LNCaP clone FGC (cell line): ENCODE measurements at regions not wholly inside any gene's neighbourhood (a gene's known extent, or its start where the extent isn't known, plus 50 kb on each side); places are given as distances from the start of the nearest gene placed in this dataset.
"Not testable (repeated sequence)": the region's sequence is repeated elsewhere in the genome, so short reads cannot be mapped to it uniquely, and the experiment has no call there.

ENCODE experiments used
- DNase-seq: peaks from one replicate; pipeline ENCODE4 v3.0.0-alpha.2; 2011; ENCODE audit warnings: low read depth
- H3K4me3 ChIP-seq: 2 replicates; pipeline ENCODE4 v1.5.1; 2011; ENCODE audit warnings: mild to moderate bottlenecking, low read depth, low read length, control low read depth
- TF ChIP-seq, protein P1 (sequence below): IDR thresholded peaks from 2 replicates; pipeline ENCODE4 v1.5.1; 2012; ENCODE audit warnings: mild to moderate bottlenecking; ENCODE audit not compliant: control insufficient read depth, insufficient read depth; ENCODE audit errors: extremely low read depth

GRCh38 chr1:146478125-146478720 is 249.4 kb upstream of the NOTCH2NLA start:
- TF ChIP-seq, protein P1, sequence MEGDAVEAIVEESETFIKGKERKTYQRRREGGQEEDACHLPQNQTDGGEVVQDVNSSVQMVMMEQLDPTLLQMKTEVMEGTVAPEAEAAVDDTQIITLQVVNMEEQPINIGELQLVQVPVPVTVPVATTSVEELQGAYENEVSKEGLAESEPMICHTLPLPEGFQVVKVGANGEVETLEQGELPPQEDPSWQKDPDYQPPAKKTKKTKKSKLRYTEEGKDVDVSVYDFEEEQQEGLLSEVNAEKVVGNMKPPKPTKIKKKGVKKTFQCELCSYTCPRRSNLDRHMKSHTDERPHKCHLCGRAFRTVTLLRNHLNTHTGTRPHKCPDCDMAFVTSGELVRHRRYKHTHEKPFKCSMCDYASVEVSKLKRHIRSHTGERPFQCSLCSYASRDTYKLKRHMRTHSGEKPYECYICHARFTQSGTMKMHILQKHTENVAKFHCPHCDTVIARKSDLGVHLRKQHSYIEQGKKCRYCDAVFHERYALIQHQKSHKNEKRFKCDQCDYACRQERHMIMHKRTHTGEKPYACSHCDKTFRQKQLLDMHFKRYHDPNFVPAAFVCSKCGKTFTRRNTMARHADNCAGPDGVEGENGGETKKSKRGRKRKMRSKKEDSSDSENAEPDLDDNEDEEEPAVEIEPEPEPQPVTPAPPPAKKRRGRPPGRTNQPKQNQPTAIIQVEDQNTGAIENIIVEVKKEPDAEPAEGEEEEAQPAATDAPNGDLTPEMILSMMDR = peak; percentile 63
- not testable (repeated sequence) for DNase-seq, H3K4me3 ChIP-seq

DNA sequence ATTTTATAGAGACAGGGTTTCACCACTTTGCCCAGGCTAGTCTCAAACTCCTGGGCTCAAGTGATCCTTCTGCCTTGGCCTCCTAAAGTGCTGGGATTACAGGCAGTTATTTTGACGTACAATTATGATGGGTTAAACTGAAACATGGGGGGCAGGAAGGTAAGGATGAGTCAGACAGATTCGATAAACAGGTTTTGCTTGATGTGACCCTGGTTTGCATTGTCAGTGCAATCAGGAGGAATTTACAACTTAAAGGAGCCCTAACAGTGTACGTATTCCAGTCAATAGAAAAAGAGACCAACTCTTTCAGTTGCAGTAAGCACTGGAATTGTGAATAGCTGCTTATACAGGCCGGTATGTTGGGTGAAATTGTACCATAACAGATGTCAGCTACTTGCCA is 246.3 kb upstream of the NOTCH2NLA start:
- not testable (repeated sequence) for DNase-seq, H3K4me3 ChIP-seq

- DNase-seq, H3K4me3 ChIP-seq: not testable (repeated sequence)
These were observed 245.4 kb upstream of the NOTCH2NLA start for GRCh38 chr1:146474216-146474615.

DNA sequence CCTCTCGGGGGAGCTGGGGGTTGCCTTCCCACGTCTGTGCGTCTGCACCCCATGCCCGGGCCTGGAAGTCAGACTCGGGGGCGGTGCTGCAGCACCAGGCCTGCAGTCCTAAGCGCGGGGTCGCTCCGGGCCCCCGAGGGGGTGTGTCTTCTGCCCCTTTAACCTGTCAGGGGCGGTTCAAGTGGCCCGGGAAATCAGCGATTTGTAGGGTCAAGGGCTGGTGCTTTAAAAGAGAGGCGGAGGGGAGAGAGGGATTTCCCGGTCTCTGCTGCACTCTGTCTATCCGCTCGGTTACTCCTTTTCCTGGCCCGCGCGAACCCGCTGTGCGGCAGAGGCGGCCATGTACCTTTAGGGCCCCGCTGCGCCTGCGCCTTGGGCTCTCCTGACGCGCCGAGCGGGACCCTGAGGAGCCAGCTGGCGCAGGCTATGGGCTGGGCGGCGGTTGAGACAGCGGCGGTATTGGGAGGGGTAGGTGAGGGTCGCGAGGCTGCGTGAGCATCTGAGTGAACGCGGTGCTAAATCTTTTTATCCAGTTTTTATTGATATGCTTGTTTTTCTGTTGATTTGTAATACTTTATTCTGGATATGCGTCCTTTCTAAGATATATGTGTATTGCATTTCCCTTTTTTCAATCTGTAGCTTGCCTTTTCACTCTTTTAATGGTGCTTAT is 243.5 kb upstream of the NOTCH2NLA start:
- H3K4me3 ChIP-seq = peak overlapping the region; percentile 36
- not testable (repeated sequence) for DNase-seq

- not testable (repeated sequence) for DNase-seq, H3K4me3 ChIP-seq
These were observed 231.1 kb upstream of the NOTCH2NLA start for GRCh38 chr1:146459939-146460338.

- not testable (repeated sequence) for DNase-seq, H3K4me3 ChIP-seq
These were observed 230.5 kb upstream of the NOTCH2NLA start for GRCh38 chr1:146459308-146459707.

DNA sequence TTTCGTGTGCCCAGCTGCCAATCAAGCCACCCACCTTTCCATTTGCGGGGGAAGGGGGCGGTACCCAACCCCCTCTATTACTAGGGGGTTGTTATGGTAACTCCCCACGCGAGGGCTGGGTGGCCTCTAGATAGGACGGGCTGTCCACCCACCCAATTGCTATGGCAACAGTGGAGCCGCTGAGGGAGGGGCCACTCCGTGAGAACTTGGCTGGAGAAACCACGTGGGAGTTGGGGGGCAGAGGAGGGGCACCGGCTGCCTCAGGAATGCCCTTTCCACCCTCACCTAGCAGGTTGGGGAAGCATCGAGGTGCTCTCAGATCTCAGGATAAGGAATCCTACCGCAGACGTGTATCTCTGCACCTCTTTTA is 220.0 kb upstream of the NOTCH2NLA start:
- DNase-seq, H3K4me3 ChIP-seq: not testable (repeated sequence)

DNA sequence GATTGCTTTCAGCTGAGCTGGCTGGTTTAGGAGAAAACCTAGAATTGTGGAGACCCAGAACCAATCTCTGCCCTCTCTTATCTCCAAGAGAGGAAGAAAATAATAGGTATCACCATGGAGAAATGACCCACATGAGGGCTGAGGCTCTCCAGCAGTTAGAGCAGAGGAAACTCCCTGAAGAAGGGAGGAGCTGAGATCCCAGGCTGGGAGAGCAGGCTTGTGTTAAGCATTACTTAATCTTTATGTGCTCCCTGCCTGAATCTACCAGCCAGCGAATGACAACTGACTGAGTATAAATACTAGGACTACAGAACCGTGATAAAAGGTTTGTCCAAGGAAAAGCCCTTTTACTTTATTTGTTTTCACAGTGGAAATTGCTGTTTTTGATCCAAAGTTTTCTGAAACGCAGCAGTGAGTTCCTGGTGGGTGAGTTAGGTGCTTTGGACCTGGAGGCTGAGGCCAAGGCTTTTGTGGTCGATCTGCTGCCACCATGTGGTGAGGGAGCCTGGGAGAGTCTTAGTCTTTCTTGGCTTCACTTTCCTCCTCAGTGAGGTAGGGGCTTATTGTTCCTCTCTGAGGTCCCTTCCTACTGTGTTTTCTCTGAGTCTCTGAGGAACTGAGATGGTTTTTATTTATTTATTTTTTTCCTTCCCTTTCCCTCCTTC is 219.5 kb upstream of the NOTCH2NLA start:
- not testable (repeated sequence) for DNase-seq, H3K4me3 ChIP-seq
- TF ChIP-seq, protein P1 = peak; percentile 47

- H3K4me3 ChIP-seq, DNase-seq: not testable (repeated sequence)
These were observed 215.0 kb upstream of the NOTCH2NLA start for GRCh38 chr1:146443871-146444222.

DNA sequence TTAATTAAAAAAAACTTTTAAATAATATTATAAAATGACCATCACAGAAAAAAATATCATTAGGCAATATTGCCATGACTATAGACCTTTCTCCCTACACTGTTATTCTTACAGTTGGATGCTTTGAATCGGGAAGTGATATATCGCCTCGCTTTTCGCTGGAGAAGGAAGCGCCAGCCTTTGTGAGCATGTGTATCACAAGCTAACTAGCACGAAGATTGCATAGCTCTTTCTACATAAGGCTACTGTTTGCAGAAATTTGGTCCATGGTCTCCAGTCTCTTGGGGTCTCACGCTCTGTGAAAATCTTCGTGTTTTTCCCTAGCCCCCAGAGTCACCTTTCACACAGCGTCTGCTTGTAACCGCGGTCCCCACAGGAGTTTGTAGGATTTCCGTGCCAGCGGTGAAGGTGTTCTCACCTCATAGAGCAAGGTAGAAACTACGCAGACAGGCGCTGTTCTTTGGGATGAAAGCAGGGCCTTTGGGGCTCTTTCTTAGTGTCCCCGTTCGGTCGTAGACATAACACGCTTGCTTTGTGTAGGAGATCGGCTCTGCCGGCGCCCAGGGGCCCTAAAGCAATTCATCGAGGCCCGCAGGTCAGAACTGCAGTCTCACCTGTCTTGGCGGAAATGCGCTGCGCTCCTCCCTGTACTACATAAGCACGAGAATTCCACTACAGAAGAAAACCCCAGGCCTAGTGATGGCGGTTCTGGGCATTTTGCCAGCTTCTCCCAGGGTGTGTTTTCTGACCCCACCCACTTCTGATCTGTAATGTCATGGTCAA is 214.5 kb upstream of the NOTCH2NLA start:
- not testable (repeated sequence) for H3K4me3 ChIP-seq, DNase-seq

- not testable (repeated sequence) for DNase-seq, H3K4me3 ChIP-seq
These were observed 209.7 kb upstream of the NOTCH2NLA start for GRCh38 chr1:146438543-146438942.

- DNase-seq = not testable (repeated sequence)
These were observed 187.8 kb upstream of the NOTCH2NLA start for GRCh38 chr1:146416642-146417041.

GRCh38 chr1:146415017-146415416 is 186.2 kb upstream of the NOTCH2NLA start:
- H3K4me3 ChIP-seq, DNase-seq: not testable (repeated sequence)

More at GRCh38 chr1:146416642-146417041, 187.8 kb upstream of the NOTCH2NLA start:
- not testable (repeated sequence) for H3K4me3 ChIP-seq

GRCh38 chr1:146413911-146414310 is 185.1 kb upstream of the NOTCH2NLA start:
- not testable (repeated sequence) for DNase-seq, H3K4me3 ChIP-seq

DNA sequence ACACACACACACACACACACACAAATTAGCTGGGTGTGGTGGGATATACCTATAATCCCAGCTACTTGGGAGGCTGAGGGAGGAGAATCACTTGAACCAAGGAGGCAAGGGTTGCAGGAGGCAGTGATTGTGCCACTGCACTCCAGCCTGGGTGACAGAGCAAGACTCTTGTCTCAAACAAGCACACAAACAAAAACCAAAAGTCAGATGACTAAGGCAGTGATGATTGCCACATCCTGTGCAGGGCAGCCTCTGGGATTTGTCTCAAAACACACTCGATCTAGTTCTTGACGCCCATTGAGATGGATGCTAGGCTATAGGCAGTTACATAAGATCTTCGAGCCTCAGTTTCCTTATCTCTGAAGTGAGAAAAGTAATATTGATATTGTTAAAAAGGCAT is 183.1 kb upstream of the NOTCH2NLA start:
- DNase-seq, H3K4me3 ChIP-seq: not testable (repeated sequence)

DNA sequence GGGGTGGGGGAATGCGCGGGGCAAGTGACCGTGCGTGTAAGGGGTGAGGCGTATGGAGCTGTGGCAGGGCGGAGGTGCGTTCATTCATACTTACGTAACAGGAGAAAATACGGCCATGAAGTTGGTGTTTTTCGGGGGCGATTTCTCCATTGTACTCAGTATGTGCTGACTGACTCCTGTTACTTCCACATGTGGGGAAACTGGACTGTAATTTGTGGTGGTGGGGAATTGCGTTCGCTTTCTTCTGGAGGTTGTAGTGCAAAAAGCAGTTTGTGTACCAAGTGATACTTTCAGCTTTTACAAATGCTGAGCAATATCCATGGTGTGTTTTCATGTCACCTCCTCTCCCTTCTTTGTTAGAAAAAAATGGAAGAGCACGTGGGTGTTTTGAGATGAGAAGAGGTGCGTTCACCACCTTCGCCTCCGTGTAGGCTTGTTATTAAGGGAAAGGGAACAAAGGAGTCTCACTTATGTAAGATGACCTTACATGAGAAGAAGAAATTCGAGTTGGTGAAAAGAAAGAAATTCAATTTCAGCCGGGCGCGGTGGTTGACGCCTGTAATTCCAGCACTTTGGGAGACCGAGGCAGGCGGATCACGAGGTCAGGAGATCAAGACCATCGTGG is 181.1 kb upstream of the NOTCH2NLA start:
- not testable (repeated sequence) for DNase-seq, H3K4me3 ChIP-seq
